Panc1 (cell line): ENCODE measurements at regions not wholly inside any gene's neighbourhood (a gene's known extent, or its start where the extent isn't known, plus 50 kb on each side); places are given as distances from the start of the nearest gene placed in this dataset.

Experiments used
- REST ChIP-seq, 2 experiments: IDR thresholded peaks; 2 replicates each; pipeline ENCODE4 v1.6.1; 2011 to 2012; ENCODE audit warnings: low read depth in 2 of 2, control low read depth in 1 of 2, low read length in 1 of 2, mild to moderate bottlenecking in 1 of 2, moderate library complexity in 1 of 2; ENCODE audit not compliant: insufficient read depth in 1 of 2
- SIN3A ChIP-seq: IDR thresholded peaks from 2 replicates; pipeline ENCODE4 v1.6.1; 2012; ENCODE audit warnings: low read depth, mild to moderate bottlenecking, low read length, moderate library complexity, borderline replicate concordance; ENCODE audit not compliant: insufficient read depth
- TF ChIP-seq, protein P1 (sequence below): fragments of 450-650 bp; IDR thresholded peaks from 2 replicates; pipeline ENCODE4 v1.5.1; 2017; ENCODE audit warnings: mild to moderate bottlenecking

- TF ChIP-seq, protein P1, sequence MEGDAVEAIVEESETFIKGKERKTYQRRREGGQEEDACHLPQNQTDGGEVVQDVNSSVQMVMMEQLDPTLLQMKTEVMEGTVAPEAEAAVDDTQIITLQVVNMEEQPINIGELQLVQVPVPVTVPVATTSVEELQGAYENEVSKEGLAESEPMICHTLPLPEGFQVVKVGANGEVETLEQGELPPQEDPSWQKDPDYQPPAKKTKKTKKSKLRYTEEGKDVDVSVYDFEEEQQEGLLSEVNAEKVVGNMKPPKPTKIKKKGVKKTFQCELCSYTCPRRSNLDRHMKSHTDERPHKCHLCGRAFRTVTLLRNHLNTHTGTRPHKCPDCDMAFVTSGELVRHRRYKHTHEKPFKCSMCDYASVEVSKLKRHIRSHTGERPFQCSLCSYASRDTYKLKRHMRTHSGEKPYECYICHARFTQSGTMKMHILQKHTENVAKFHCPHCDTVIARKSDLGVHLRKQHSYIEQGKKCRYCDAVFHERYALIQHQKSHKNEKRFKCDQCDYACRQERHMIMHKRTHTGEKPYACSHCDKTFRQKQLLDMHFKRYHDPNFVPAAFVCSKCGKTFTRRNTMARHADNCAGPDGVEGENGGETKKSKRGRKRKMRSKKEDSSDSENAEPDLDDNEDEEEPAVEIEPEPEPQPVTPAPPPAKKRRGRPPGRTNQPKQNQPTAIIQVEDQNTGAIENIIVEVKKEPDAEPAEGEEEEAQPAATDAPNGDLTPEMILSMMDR: no peak
- TF ChIP-seq SIN3A (no peak), REST (IDR thresholded peaks at IDR 0.05; ENCODE audit: insufficient read depth in 1 of 2, low read depth in 2 of 2, low read length in 1 of 2) (no peak)
These were observed 706.3 kb downstream of the ADGRL2 start for GRCh38 chr1:82507011-82507410.
